ENCODE measurements at regions not wholly inside any gene's neighbourhood (a gene's known extent, or its start where the extent isn't known, plus 50 kb on each side); places are given as distances from the start of the nearest gene placed in this dataset.

GRCh38 chr7:52862321-52862720 is 173.1 kb upstream of the POM121L12 start:
- no peaks in the 10 kb centered on the region for H3K4me1 ChIP-seq (ENCODE audit: insufficient read depth)
- no peaks in the 10 kb centered on the region for H3K27me3 ChIP-seq
- H3K36me3 ChIP-seq, result no peaks in the 10 kb centered on the region
- DNase-seq, result no peak
- no peak overlapping the region for H3K4me3 ChIP-seq
- TF ChIP-seq POLR2A (IDR thresholded peaks at IDR 0.05) (no peak), CTCF (IDR thresholded peaks at IDR 0.05) (no peak), EP300 (IDR thresholded peaks at IDR 0.05) (no peak)
- intact Hi-C loops (cut with DNase I), result no loop called here
- no peak overlapping the region for H3K27ac ChIP-seq
- WGBS, 3 donors, result 65 to 70% (median 66%) methylated on average over 3 of the region's 3 CpGs
- peaks cover 0 to 3% of the 10 kb centered on the region in 2 donors for H3K9me3 ChIP-seq

GRCh38 chr7:52857367-52857766 is 178.1 kb upstream of the POM121L12 start:
- no peaks in the 10 kb centered on the region for H3K27me3 ChIP-seq
- H3K4me3 ChIP-seq, result no peak overlapping the region
- no peak overlapping the region for H3K27ac ChIP-seq
- no peaks in the 10 kb centered on the region for H3K4me1 ChIP-seq (ENCODE audit: insufficient read depth)
- intact Hi-C loops (cut with DNase I), result no loop called here
- WGBS, 3 donors, result 0% methylated on average over 1 of the region's 1 CpG
- no peak for DNase-seq
- no peaks in the 10 kb centered on the region for H3K36me3 ChIP-seq
- no peak for TF ChIP-seq POLR2A (IDR thresholded peaks at IDR 0.05)
- no peaks in the 10 kb centered on the region for H3K9me3 ChIP-seq

- WGBS, 3 donors, result 63 to 89% (median 70%) methylated on average over 1 of the region's 1 CpG
- H3K4me1 ChIP-seq (ENCODE audit: insufficient read depth), result no peaks in the 10 kb centered on the region
- no peak overlapping the region for H3K27ac ChIP-seq
- H3K36me3 ChIP-seq, result no peaks in the 10 kb centered on the region
- intact Hi-C loops (cut with DNase I), result no loop called here
- H3K9me3 ChIP-seq, result no peaks in the 10 kb centered on the region
- no peak overlapping the region for H3K4me3 ChIP-seq
- no peaks in the 10 kb centered on the region for H3K27me3 ChIP-seq
- TF ChIP-seq CTCF (IDR thresholded peaks at IDR 0.05) (no peak), POLR2A (IDR thresholded peaks at IDR 0.05) (no peak), EP300 (IDR thresholded peaks at IDR 0.05) (no peak)
- DNase-seq, result no peak
Measured at GRCh38 chr7:52854681-52855080, 180.8 kb upstream of the POM121L12 start.

- intact Hi-C loops (cut with DNase I), result no loop called here
- Histone ChIP-seq H3K36me3 (no peaks in the 10 kb centered on the region), H3K27me3 (no peaks in the 10 kb centered on the region), H3K4me1 (ENCODE audit: insufficient read depth) (no peaks in the 10 kb centered on the region), H3K27ac (no peak overlapping the region), H3K4me3 (no peak overlapping the region), H3K9me3 (no peaks in the 10 kb centered on the region)
- TF ChIP-seq EP300 (IDR thresholded peaks at IDR 0.05), result no peak
- TF ChIP-seq CTCF (IDR thresholded peaks at IDR 0.05), result no peak
- TF ChIP-seq POLR2A (IDR thresholded peaks at IDR 0.05), result no peak
- WGBS, 3 donors, result 89 to 90% (median 89%) methylated on average over 2 of the region's 2 CpGs
- no peak for DNase-seq
Measured at GRCh38 chr7:52851547-52851946, 183.9 kb upstream of the POM121L12 start.

DNA sequence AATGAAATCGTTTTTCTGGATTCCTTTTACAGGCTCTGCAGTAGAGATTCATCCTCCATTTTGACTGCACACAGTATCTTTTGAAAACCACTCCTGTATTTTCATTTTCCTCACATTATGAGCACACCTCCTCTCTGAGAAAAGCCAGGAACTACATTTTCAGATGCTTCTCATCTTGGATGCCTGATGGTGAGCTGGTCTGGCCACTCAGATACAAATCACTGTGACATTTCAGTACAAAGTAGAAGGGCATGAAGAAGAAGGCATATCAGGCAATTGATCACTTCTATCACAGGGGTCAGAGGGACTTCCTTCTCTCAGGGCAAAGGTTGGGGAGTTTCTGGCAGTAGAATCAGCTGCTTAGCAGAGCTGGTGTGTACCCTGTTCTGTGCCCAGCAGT is 192.0 kb upstream of the POM121L12 start:
- Histone ChIP-seq H3K27ac (no peak overlapping the region), H3K36me3 (no peaks in the 10 kb centered on the region), H3K4me1 (ENCODE audit: insufficient read depth) (no peaks in the 10 kb centered on the region), H3K4me3 (no peak overlapping the region), H3K27me3 (no peaks in the 10 kb centered on the region), H3K9me3 (no peaks in the 10 kb centered on the region)
- WGBS, 3 donors, result 6 to 34% (median 31%) methylated on average over 1 of the region's 1 CpG
- TF ChIP-seq CTCF (IDR thresholded peaks at IDR 0.05) (no peak), POLR2A (IDR thresholded peaks at IDR 0.05) (no peak), EP300 (IDR thresholded peaks at IDR 0.05) (no peak)
- intact Hi-C loops (cut with DNase I), result no loop called here
- DNase-seq, result no peak
